ENCODE measurements at regions not wholly inside any gene's neighbourhood (a gene's known extent, or its start where the extent isn't known, plus 50 kb on each side); places are given as distances from the start of the nearest gene placed in this dataset.

- TF ChIP-seq NR3C1 (CRISPR knock-in tag; IDR thresholded peaks at IDR 0.05) (no peak), EZH2 (conservative IDR thresholded peaks at IDR 0.05; ENCODE audit: low read depth, low read length) (no peak), TCF12 (IDR thresholded peaks at IDR 0.05) (no peak), TCF12 (CRISPR knock-in tag; IDR thresholded peaks at IDR 0.05) (no peak), CHD2 (IDR thresholded peaks at IDR 0.05; ENCODE audit: low read depth, low read length) (no peak), ZBTB7A (CRISPR knock-in tag; IDR thresholded peaks at IDR 0.05) (no peak), SP2 (CRISPR knock-in tag; IDR thresholded peaks at IDR 0.05) (no peak), ZSCAN5A (CRISPR knock-in tag; IDR thresholded peaks at IDR 0.05; ENCODE audit: borderline replicate concordance) (no peak), SKI (IDR thresholded peaks at IDR 0.05; ENCODE audit: partially characterized antibody) (no peak), NFE2L1 (CRISPR knock-in tag; IDR thresholded peaks at IDR 0.05; ENCODE audit: borderline replicate concordance) (no peak), ZNF318 (CRISPR knock-in tag; IDR thresholded peaks at IDR 0.05) (no peak), EP300 (IDR thresholded peaks at IDR 0.05; ENCODE audit: low read depth in 2 of 2, low read length in 2 of 2) (no peak), EP300 (CRISPR knock-in tag; IDR thresholded peaks at IDR 0.05; ENCODE audit: borderline replicate concordance) (no peak), POLR2AphosphoS5 (IDR thresholded peaks at IDR 0.05; ENCODE audit: low read depth, low read length) (no peak)
Measured at GRCh38 chr11:81192516-81192915, 1541.1 kb downstream of the FAM181B start.
